GM21825 (cell line): ENCODE measurements at regions not wholly inside any gene's neighbourhood (a gene's known extent, or its start where the extent isn't known, plus 50 kb on each side); places are given as distances from the start of the nearest gene placed in this dataset.
"Not testable (repeated sequence)": the region's sequence is repeated elsewhere in the genome, so short reads cannot be mapped to it uniquely, and the experiment has no call there.

Experiments
- ATAC-seq: cut with Tn5 transposase; IDR thresholded peaks from one replicate; pipeline ENCODE4 v1.9.1; 2021; ENCODE audit warnings: mild to moderate bottlenecking, moderate library complexity; ENCODE audit not compliant: unreplicated experiment

GRCh38 chr3:10109-10996 is 186.2 kb upstream of the CHL1 start:
- not testable (repeated sequence) for ATAC-seq

GRCh38 chr3:11734-12133 is 184.8 kb upstream of the CHL1 start:
- ATAC-seq = no peak

- ATAC-seq = no peak
These were observed 181.9 kb upstream of the CHL1 start for GRCh38 chr3:14652-15051.

GRCh38 chr3:16366-16765 is 180.2 kb upstream of the CHL1 start:
- ATAC-seq = no peak

GRCh38 chr3:20421-20820 is 176.1 kb upstream of the CHL1 start:
- ATAC-seq = no peak

- no peak for ATAC-seq
These were observed 172.6 kb upstream of the CHL1 start for GRCh38 chr3:24006-24405.

GRCh38 chr3:25056-25455 is 171.5 kb upstream of the CHL1 start:
- no peak for ATAC-seq

- not testable (repeated sequence) for ATAC-seq
These were observed 160.6 kb upstream of the CHL1 start for GRCh38 chr3:35985-36384.

GRCh38 chr3:42871-43744 is 153.5 kb upstream of the CHL1 start:
- not testable (repeated sequence) for ATAC-seq

GRCh38 chr3:44028-44676 is 152.4 kb upstream of the CHL1 start:
- ATAC-seq = no peak

- ATAC-seq = not testable (repeated sequence)
These were observed 151.6 kb upstream of the CHL1 start for GRCh38 chr3:44941-45340.

GRCh38 chr3:46576-46975 is 150.0 kb upstream of the CHL1 start:
- ATAC-seq = no peak

GRCh38 chr3:53441-53840 is 143.1 kb upstream of the CHL1 start:
- not testable (repeated sequence) for ATAC-seq

GRCh38 chr3:54240-54639 is 142.3 kb upstream of the CHL1 start:
- ATAC-seq = no peak

GRCh38 chr3:56672-57071 is 139.9 kb upstream of the CHL1 start:
- ATAC-seq = no peak

GRCh38 chr3:59854-60253 is 136.7 kb upstream of the CHL1 start:
- no peak for ATAC-seq

- no peak for ATAC-seq
These were observed 133.3 kb upstream of the CHL1 start for GRCh38 chr3:63095-63765.

GRCh38 chr3:69690-70089 is 126.9 kb upstream of the CHL1 start:
- ATAC-seq = no peak

GRCh38 chr3:72776-73175 is 123.8 kb upstream of the CHL1 start:
- no peak for ATAC-seq

GRCh38 chr3:73271-73670 is 123.3 kb upstream of the CHL1 start:
- ATAC-seq = no peak
